ENCODE measurements at regions not wholly inside any gene's neighbourhood (a gene's known extent, or its start where the extent isn't known, plus 50 kb on each side); places are given as distances from the start of the nearest gene placed in this dataset.

- TF ChIP-seq CTCF (IDR thresholded peaks at IDR 0.05) (no peak), POLR2AphosphoS5 (IDR thresholded peaks at IDR 0.05; ENCODE audit: low read depth, low read length) (no peak), REST (IDR thresholded peaks at IDR 0.05; ENCODE audit: insufficient read depth in 1 of 2, low read depth in 2 of 2, low read length in 1 of 2) (no peak), TCF7L2 (IDR thresholded peaks at IDR 0.05; ENCODE audit: low read depth, low read length) (no peak)
Observed at GRCh38 chr16:75931970-75932369, 205.7 kb upstream of the CPHXL start.
